Psoas muscle (tissue), 7 donors: ENCODE measurements at regions not wholly inside any gene's neighbourhood (a gene's known extent, or its start where the extent isn't known, plus 50 kb on each side); places are given as distances from the start of the nearest gene placed in this dataset.
"Not testable (repeated sequence)": the region's sequence is repeated elsewhere in the genome, so short reads cannot be mapped to it uniquely, and the experiment has no call there.

ENCODE experiments used
- ATAC-seq, 4 donors: fragments of 200-7000 bp; cut with Tn5 transposase; one replicate each; pipeline ENCODE4 v1.9.1; 2020; ENCODE audit warnings: moderate library complexity in 3 of 4, mild to moderate bottlenecking in 2 of 4
- DNase-seq, 2 donors: peaks; one replicate each; pipeline ENCODE4 v3.0.0-alpha.2; 2020
- H3K27ac ChIP-seq: fragments of 200-600 bp; one replicate; pipeline ENCODE4 v1.8.0; 2022
- H3K27me3 ChIP-seq, 3 donors: fragments of 200-600 bp in 1 of 3; one replicate each; pipeline versions ENCODE4 v1.6.1 to v1.8.0; 2013 to 2022; ENCODE audit warnings: low read length in 2 of 3, mild to moderate bottlenecking in 2 of 3, moderate library complexity in 1 of 3; ENCODE audit not compliant: insufficient read depth in 3 of 3
- H3K36me3 ChIP-seq, 2 donors: fragments of 200-600 bp in 1 of 2; one replicate each; pipeline versions ENCODE4 v1.6.1 to v1.8.0; 2013 to 2022; ENCODE audit warnings: low read depth in 1 of 2, mild to moderate bottlenecking in 1 of 2, moderate library complexity in 1 of 2; ENCODE audit not compliant: insufficient read depth in 1 of 2
- H3K4me1 ChIP-seq: fragments of 200-600 bp; one replicate; pipeline ENCODE4 v1.8.0; 2022
- H3K4me3 ChIP-seq: fragments of 200-600 bp; one replicate; pipeline ENCODE4 v1.8.0; 2022; ENCODE audit warnings: mild to moderate bottlenecking
- H3K9me3 ChIP-seq: fragments of 200-600 bp; one replicate; pipeline ENCODE4 v1.8.0; 2022
- CTCF ChIP-seq: fragments of 200-600 bp; IDR thresholded peaks from one replicate; pipeline ENCODE4 v1.8.0; 2022; ENCODE audit warnings: antibody characterized with exemption
- WGBS, 3 donors: extraction: QIAGEN DNeasy Blood & Tissue Kit; methylation state at CpG; one replicate each; pipeline versions ENCODE4 v1.1.6 to v1.1.7; 2013; 5-methylcytosine and 5-hydroxymethylcytosine counted together
- intact Hi-C, 2 donors: fragments of 100-400 bp; cut with DNase I; formaldehyde crosslinking; loops; one replicate each; pipeline versions ENCODE4 v1.11.0 to v1.14.2; 2022
- donor health status: healthy with polysubstance abuse.
- donor health status: DM: no; HTN: no; CAD: no; lungs with moderate emphysema.
- donor health status: Bipolar disorder and iron deficiency.
- donor health status: healthy.
- donor health status: DM: yes; HTN: yes; CAD: no.
- donor health status: DM: no; HTN: no; CAD: no.
- donor health status: DM: yes; HTN: yes; CAD: no.

GRCh38 chr15:25245801-25246622 is 192.8 kb downstream of the UBE3A start:
- Histone ChIP-seq H3K4me3 (no peak overlapping the region), H3K36me3 (no peaks in the 10 kb centered on the region), H3K9me3 (no peaks in the 10 kb centered on the region), H3K27me3 (no peaks in the 10 kb centered on the region), H3K27ac (no peak overlapping the region), H3K4me1 (no peaks in the 10 kb centered on the region)
- DNase-seq (peak; percentile 8 to 21), ATAC-seq (no peak)
- TF ChIP-seq CTCF = no peak
- intact Hi-C loops = no loop called here
- 79 to 87% (median 85%) methylated on average over 17 of the region's 17 CpGs for WGBS, 3 donors

- 86 to 88% (median 87%) methylated on average over 20 of the region's 20 CpGs for WGBS, 3 donors
- Histone ChIP-seq H3K36me3 (no peaks in the 10 kb centered on the region), H3K4me1 (no peaks in the 10 kb centered on the region), H3K27me3 (no peaks in the 10 kb centered on the region), H3K27ac (no peak overlapping the region), H3K4me3 (no peak overlapping the region), H3K9me3 (no peaks in the 10 kb centered on the region)
- intact Hi-C loops = no loop called here
- no peak for TF ChIP-seq CTCF
- ATAC-seq (no peak), DNase-seq (peak; percentile 1 to 33)
These were observed 192.0 kb downstream of the UBE3A start for GRCh38 chr15:25246641-25247406.

- no peak overlapping the region for H3K4me3 ChIP-seq
- no peak for TF ChIP-seq CTCF
- no peaks in the 10 kb centered on the region for H3K27me3 ChIP-seq
- H3K9me3 ChIP-seq = no peaks in the 10 kb centered on the region
- intact Hi-C loops = no loop called here
- H3K27ac ChIP-seq = no peak overlapping the region
- H3K4me1 ChIP-seq = no peaks in the 10 kb centered on the region
- 86 to 88% (median 88%) methylated on average over 11 of the region's 11 CpGs for WGBS, 3 donors
- H3K36me3 ChIP-seq = no peaks in the 10 kb centered on the region
- ATAC-seq (no peak), DNase-seq (peak; percentile 3 to 31)
These were observed 191.3 kb downstream of the UBE3A start for GRCh38 chr15:25247407-25248038.

- H3K4me3 ChIP-seq, H3K27me3 ChIP-seq, ATAC-seq, H3K36me3 ChIP-seq, H3K9me3 ChIP-seq, H3K4me1 ChIP-seq, intact Hi-C loops, H3K27ac ChIP-seq: not testable (repeated sequence)
- WGBS, 3 donors = 65 to 82% (median 78%) methylated on average over 5 of the region's 6 CpGs
- peak in 1 of 2 donors; percentile 1 for DNase-seq
These were observed 190.7 kb downstream of the UBE3A start for GRCh38 chr15:25248087-25248486.
